ENCODE measurements at regions not wholly inside any gene's neighbourhood (a gene's known extent, or its start where the extent isn't known, plus 50 kb on each side); places are given as distances from the start of the nearest gene placed in this dataset.

GRCh38 chr3:13207975-13208705 is 134.9 kb upstream of the IQSEC1 start:
- DNase-seq = no peak

- no peak for DNase-seq
Measured at GRCh38 chr3:13207578-13207922, 134.3 kb upstream of the IQSEC1 start.

GRCh38 chr3:13206799-13207577 is 133.8 kb upstream of the IQSEC1 start:
- no peak for DNase-seq

GRCh38 chr3:13205567-13206143 is 132.4 kb upstream of the IQSEC1 start:
- DNase-seq = no peak

- no peak for DNase-seq
Measured at GRCh38 chr3:13204177-13204581, 130.9 kb upstream of the IQSEC1 start.

- DNase-seq = no peak
Measured at GRCh38 chr3:13203398-13204176, 130.4 kb upstream of the IQSEC1 start.

- no peak for DNase-seq
Measured at GRCh38 chr3:13202744-13203397, 129.6 kb upstream of the IQSEC1 start.

- no peak for DNase-seq
Measured at GRCh38 chr3:13201851-13202250, 128.6 kb upstream of the IQSEC1 start.

- DNase-seq = no peak
Measured at GRCh38 chr3:13200946-13201345, 127.7 kb upstream of the IQSEC1 start.

GRCh38 chr3:13200465-13200864 is 127.2 kb upstream of the IQSEC1 start:
- no peak for DNase-seq

GRCh38 chr3:13199899-13200451 is 126.7 kb upstream of the IQSEC1 start:
- DNase-seq = no peak

GRCh38 chr3:13199006-13199776 is 126.0 kb upstream of the IQSEC1 start:
- DNase-seq = no peak

GRCh38 chr3:13198264-13198879 is 125.1 kb upstream of the IQSEC1 start:
- DNase-seq = no peak

GRCh38 chr3:13197795-13198194 is 124.6 kb upstream of the IQSEC1 start:
- DNase-seq = no peak

- DNase-seq = no peak
Measured at GRCh38 chr3:13197281-13197680, 124.1 kb upstream of the IQSEC1 start.

- DNase-seq = no peak
Measured at GRCh38 chr3:13195374-13195773, 122.1 kb upstream of the IQSEC1 start.

- DNase-seq = no peak
Measured at GRCh38 chr3:13194285-13195209, 121.3 kb upstream of the IQSEC1 start.

- no peak for DNase-seq
Measured at GRCh38 chr3:13193320-13194284, 120.4 kb upstream of the IQSEC1 start.
